ENCODE measurements at regions not wholly inside any gene's neighbourhood (a gene's known extent, or its start where the extent isn't known, plus 50 kb on each side); places are given as distances from the start of the nearest gene placed in this dataset.

- Histone ChIP-seq H3K4me3 (ENCODE audit: low read depth in 1 of 2, low read length in 1 of 2) (no peak overlapping the region), H3K4me1 (ENCODE audit: control insufficient read depth in 1 of 2, insufficient read depth in 1 of 2, low read depth in 1 of 2, low read length in 1 of 2) (no peaks in the 10 kb centered on the region), H3K36me3 (no peaks in the 10 kb centered on the region), H3K27me3 (no peaks in the 10 kb centered on the region), H3K27ac (no peak overlapping the region), H3K9me3 (no peaks in the 10 kb centered on the region)
- TF ChIP-seq CTCF (IDR thresholded peaks at IDR 0.05), result no peak
Measured at GRCh38 chr3:177749836-177750235, 552.6 kb upstream of the TBL1XR1 start.

GRCh38 chr3:177750436-177750835 is 553.2 kb upstream of the TBL1XR1 start:
- H3K27ac ChIP-seq, result no peak overlapping the region
- H3K36me3 ChIP-seq, result no peaks in the 10 kb centered on the region
- TF ChIP-seq CTCF (IDR thresholded peaks at IDR 0.05), result no peak
- H3K9me3 ChIP-seq, result no peaks in the 10 kb centered on the region
- H3K4me1 ChIP-seq (ENCODE audit: control insufficient read depth in 1 of 2, insufficient read depth in 1 of 2, low read depth in 1 of 2, low read length in 1 of 2), result no peaks in the 10 kb centered on the region
- H3K4me3 ChIP-seq (ENCODE audit: low read depth in 1 of 2, low read length in 1 of 2), result no peak overlapping the region
- no peaks in the 10 kb centered on the region for H3K27me3 ChIP-seq

GRCh38 chr3:177751770-177752169 is 554.5 kb upstream of the TBL1XR1 start:
- Histone ChIP-seq H3K9me3 (no peaks in the 10 kb centered on the region), H3K4me1 (ENCODE audit: control insufficient read depth in 1 of 2, insufficient read depth in 1 of 2, low read depth in 1 of 2, low read length in 1 of 2) (no peaks in the 10 kb centered on the region), H3K27ac (no peak overlapping the region), H3K36me3 (no peaks in the 10 kb centered on the region), H3K4me3 (ENCODE audit: low read depth in 1 of 2, low read length in 1 of 2) (no peak overlapping the region), H3K27me3 (no peaks in the 10 kb centered on the region)
- no peak for TF ChIP-seq CTCF (IDR thresholded peaks at IDR 0.05)

GRCh38 chr3:177752831-177753230 is 555.5 kb upstream of the TBL1XR1 start:
- H3K27ac ChIP-seq, result no peak overlapping the region
- no peaks in the 10 kb centered on the region for H3K4me1 ChIP-seq (ENCODE audit: control insufficient read depth in 1 of 2, insufficient read depth in 1 of 2, low read depth in 1 of 2, low read length in 1 of 2)
- TF ChIP-seq CTCF (IDR thresholded peaks at IDR 0.05), result no peak
- no peaks in the 10 kb centered on the region for H3K27me3 ChIP-seq
- no peaks in the 10 kb centered on the region for H3K9me3 ChIP-seq
- H3K4me3 ChIP-seq (ENCODE audit: low read depth in 1 of 2, low read length in 1 of 2), result no peak overlapping the region
- no peaks in the 10 kb centered on the region for H3K36me3 ChIP-seq

GRCh38 chr3:177753451-177754155 is 556.3 kb upstream of the TBL1XR1 start:
- Histone ChIP-seq H3K9me3 (no peaks in the 10 kb centered on the region), H3K27me3 (no peaks in the 10 kb centered on the region), H3K4me3 (ENCODE audit: low read depth in 1 of 2, low read length in 1 of 2) (no peak overlapping the region), H3K27ac (no peak overlapping the region), H3K36me3 (no peaks in the 10 kb centered on the region), H3K4me1 (ENCODE audit: control insufficient read depth in 1 of 2, insufficient read depth in 1 of 2, low read depth in 1 of 2, low read length in 1 of 2) (no peaks in the 10 kb centered on the region)
- no peak for TF ChIP-seq CTCF (IDR thresholded peaks at IDR 0.05)
